Parathyroid adenoma (tissue), 2 donors: ENCODE measurements at regions not wholly inside any gene's neighbourhood (a gene's known extent, or its start where the extent isn't known, plus 50 kb on each side); places are given as distances from the start of the nearest gene placed in this dataset.

ENCODE experiments used
- H2AFZ ChIP-seq: fragments of 300-600 bp; sonication (generic); one replicate; pipeline ENCODE4 v1.7.0; 2017; ENCODE audit warnings: antibody characterized with exemption, mild to moderate bottlenecking
- H3K27ac ChIP-seq: fragments of 300-600 bp; sonication (generic); one replicate; pipeline ENCODE4 v1.7.0; 2017
- H3K27me3 ChIP-seq: fragments of 300-600 bp; sonication (generic); one replicate; pipeline ENCODE4 v1.7.0; 2017; ENCODE audit warnings: low read length; ENCODE audit not compliant: control insufficient read depth, insufficient read depth
- H3K36me3 ChIP-seq: fragments of 300-600 bp; sonication (generic); one replicate; pipeline ENCODE4 v1.7.0; 2017; ENCODE audit warnings: low read length; ENCODE audit not compliant: control insufficient read depth, insufficient read depth
- H3K4me1 ChIP-seq: fragments of 300-600 bp; sonication (generic); one replicate; pipeline ENCODE4 v1.7.0; 2017; ENCODE audit warnings: control low read depth
- H3K4me2 ChIP-seq: fragments of 300-600 bp; sonication (generic); one replicate; pipeline ENCODE4 v1.7.0; 2017; ENCODE audit warnings: low read length
- H3K4me3 ChIP-seq: fragments of 300-600 bp; sonication (generic); one replicate; pipeline ENCODE4 v1.7.0; 2017; ENCODE audit warnings: low read depth, low read length
- H3K79me2 ChIP-seq: fragments of 300-600 bp; sonication (generic); one replicate; pipeline ENCODE4 v1.7.0; 2017; ENCODE audit warnings: control low read depth
- H3K9ac ChIP-seq: fragments of 300-600 bp; sonication (generic); one replicate; pipeline ENCODE4 v1.7.0; 2017; ENCODE audit warnings: mild to moderate bottlenecking
- H3K9me3 ChIP-seq: fragments of 300-600 bp; sonication (generic); one replicate; pipeline ENCODE4 v1.7.0; 2017; ENCODE audit warnings: low read length; ENCODE audit not compliant: control insufficient read depth
- CTCF ChIP-seq: fragments of 300-600 bp; sonication (generic); IDR thresholded peaks from one replicate; pipeline ENCODE4 v1.7.0; 2017; ENCODE audit warnings: antibody characterized with exemption, mild to moderate bottlenecking
- donor health status: primary hyperparathyroidism.

- H3K4me2 ChIP-seq, result no peak overlapping the region
- TF ChIP-seq CTCF, result no peak
- H3K27ac ChIP-seq, result no peak overlapping the region
- no peak overlapping the region for H3K9ac ChIP-seq
- H3K9me3 ChIP-seq, result no peaks in the 10 kb centered on the region
- H3K27me3 ChIP-seq, result no peaks in the 10 kb centered on the region
- no peak overlapping the region for H3K4me3 ChIP-seq
- H3K4me1 ChIP-seq, result no peaks in the 10 kb centered on the region
- H3K36me3 ChIP-seq, result no peaks in the 10 kb centered on the region
- H3K79me2 ChIP-seq, result no peaks in the 10 kb centered on the region
- H2AFZ ChIP-seq, result no peak overlapping the region
Observed at GRCh38 chr4:181138116-181138515, 1105.1 kb upstream of the TENM3 start.

GRCh38 chr4:181140037-181140603 lies 1103.1 kb upstream of the TENM3 start:
- Histone ChIP-seq H3K79me2 (no peaks in the 10 kb centered on the region), H3K9ac (no peak overlapping the region), H3K4me3 (no peak overlapping the region), H3K4me2 (no peak overlapping the region), H3K27me3 (no peaks in the 10 kb centered on the region), H3K36me3 (no peaks in the 10 kb centered on the region), H3K9me3 (no peaks in the 10 kb centered on the region), H3K4me1 (no peaks in the 10 kb centered on the region), H3K27ac (no peak overlapping the region), H2AFZ (no peak overlapping the region)
- TF ChIP-seq CTCF, result no peak

- Histone ChIP-seq H3K9ac (no peak overlapping the region), H3K27ac (no peak overlapping the region), H3K27me3 (no peaks in the 10 kb centered on the region), H3K79me2 (no peaks in the 10 kb centered on the region), H3K36me3 (no peaks in the 10 kb centered on the region), H3K4me2 (no peak overlapping the region), H2AFZ (no peak overlapping the region), H3K9me3 (no peaks in the 10 kb centered on the region), H3K4me3 (no peak overlapping the region), H3K4me1 (no peaks in the 10 kb centered on the region)
- peak; percentile 63 for TF ChIP-seq CTCF
Observed at GRCh38 chr4:181143250-181143854, 1099.8 kb upstream of the TENM3 start.

GRCh38 chr4:181146051-181146450 lies 1097.2 kb upstream of the TENM3 start:
- TF ChIP-seq CTCF, result no peak
- Histone ChIP-seq H3K4me3 (no peak overlapping the region), H3K4me1 (no peaks in the 10 kb centered on the region), H3K27me3 (no peaks in the 10 kb centered on the region), H2AFZ (no peak overlapping the region), H3K9ac (no peak overlapping the region), H3K27ac (no peak overlapping the region), H3K9me3 (no peaks in the 10 kb centered on the region), H3K36me3 (no peaks in the 10 kb centered on the region), H3K79me2 (no peaks in the 10 kb centered on the region), H3K4me2 (no peak overlapping the region)

GRCh38 chr4:181147416-181147951 lies 1095.7 kb upstream of the TENM3 start:
- Histone ChIP-seq H2AFZ (no peak overlapping the region), H3K36me3 (no peaks in the 10 kb centered on the region), H3K9me3 (no peaks in the 10 kb centered on the region), H3K79me2 (no peaks in the 10 kb centered on the region), H3K27me3 (no peaks in the 10 kb centered on the region), H3K4me1 (no peaks in the 10 kb centered on the region), H3K4me3 (no peak overlapping the region), H3K9ac (no peak overlapping the region), H3K4me2 (no peak overlapping the region), H3K27ac (no peak overlapping the region)
- TF ChIP-seq CTCF, result no peak
